ENCODE measurements at regions not wholly inside any gene's neighbourhood (a gene's known extent, or its start where the extent isn't known, plus 50 kb on each side); places are given as distances from the start of the nearest gene placed in this dataset.

- no peak for DNase-seq (ENCODE audit: low spot score)
These were observed 64.2 kb upstream of the NEDD9 start for GRCh38 chr6:11296449-11297375.

DNA sequence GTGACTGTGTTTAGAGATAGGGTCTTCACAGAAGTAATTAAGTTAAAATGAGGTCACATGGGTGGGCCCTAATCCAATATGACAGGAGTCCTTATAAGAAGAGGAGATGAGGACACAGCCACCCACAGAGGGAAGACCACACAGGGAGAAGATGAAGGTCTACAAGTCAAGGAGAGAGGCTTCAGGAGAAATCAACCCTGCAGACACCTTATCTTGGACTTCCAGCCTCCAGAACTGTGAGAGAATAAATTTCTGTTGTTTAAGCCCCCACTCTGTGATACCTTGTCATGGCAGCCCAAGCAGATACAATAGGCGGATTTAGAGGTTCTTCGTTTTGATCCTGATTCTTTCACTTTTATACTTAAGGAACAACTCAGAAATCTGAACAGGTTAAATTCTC is 63.5 kb upstream of the NEDD9 start:
- DNase-seq (ENCODE audit: low spot score) = no peak

DNA sequence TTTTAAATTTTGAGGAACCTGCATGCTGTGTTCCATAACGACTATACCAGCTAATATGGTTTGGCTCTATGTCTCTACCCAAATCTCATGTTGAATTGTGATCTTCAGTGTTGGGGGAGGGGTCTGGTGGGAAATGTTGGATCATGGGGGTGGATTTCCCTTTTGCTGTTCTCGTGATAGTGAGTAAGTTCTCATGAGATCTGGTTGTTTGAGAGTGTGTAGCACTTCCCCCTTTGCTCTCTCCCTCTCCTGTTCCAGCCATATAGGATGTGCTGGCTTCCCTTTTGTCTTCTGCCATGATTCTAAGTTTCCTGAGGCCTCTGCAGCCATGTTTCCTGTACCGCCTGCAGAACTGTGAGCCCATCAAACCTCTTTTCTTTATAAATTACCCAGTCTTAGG is 61.8 kb upstream of the NEDD9 start:
- DNase-seq (ENCODE audit: low spot score) = no peak

- DNase-seq (ENCODE audit: low spot score) = no peak
These were observed 60.2 kb upstream of the NEDD9 start for GRCh38 chr6:11292594-11293236.

DNA sequence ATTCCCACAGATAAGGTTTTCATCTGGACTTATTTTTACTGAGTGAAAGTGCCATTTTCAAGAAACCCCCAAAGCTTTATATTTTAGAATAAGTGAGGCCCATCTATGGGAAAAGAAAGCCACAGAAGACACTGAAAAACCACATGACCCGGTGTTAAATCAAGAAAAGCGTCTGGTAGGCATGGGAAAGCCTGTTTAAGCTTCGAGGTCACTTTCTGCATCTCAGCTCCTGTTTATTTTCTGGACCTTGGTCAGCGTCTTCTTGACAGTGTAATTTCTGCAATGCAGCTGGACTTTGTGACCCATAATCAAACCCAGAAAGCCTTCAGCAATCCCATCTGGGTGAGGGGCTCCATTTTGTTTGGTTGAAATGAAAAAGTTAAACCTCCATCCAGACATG is 59.6 kb upstream of the NEDD9 start:
- DNase-seq (ENCODE audit: low spot score) = no peak

DNA sequence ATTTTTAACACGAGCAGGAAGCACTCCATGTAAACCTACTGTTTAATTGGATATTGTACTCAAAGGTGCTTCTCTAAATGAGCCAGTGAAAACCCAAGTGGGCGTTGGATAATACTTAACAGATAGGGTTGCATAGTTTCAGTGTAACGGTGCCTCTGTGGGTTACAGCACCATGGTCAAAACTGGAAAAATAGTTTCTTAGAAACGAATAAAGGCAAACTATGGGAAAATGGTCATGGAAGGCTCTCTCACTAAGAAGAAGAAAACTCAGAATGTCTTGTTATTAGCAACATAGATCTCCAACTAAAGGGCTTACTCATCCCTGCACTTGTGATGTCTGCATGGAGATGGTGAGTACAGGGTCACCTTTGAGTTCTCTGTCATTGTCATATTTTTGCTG is 59.1 kb upstream of the NEDD9 start:
- DNase-seq (ENCODE audit: low spot score) = no peak

DNA sequence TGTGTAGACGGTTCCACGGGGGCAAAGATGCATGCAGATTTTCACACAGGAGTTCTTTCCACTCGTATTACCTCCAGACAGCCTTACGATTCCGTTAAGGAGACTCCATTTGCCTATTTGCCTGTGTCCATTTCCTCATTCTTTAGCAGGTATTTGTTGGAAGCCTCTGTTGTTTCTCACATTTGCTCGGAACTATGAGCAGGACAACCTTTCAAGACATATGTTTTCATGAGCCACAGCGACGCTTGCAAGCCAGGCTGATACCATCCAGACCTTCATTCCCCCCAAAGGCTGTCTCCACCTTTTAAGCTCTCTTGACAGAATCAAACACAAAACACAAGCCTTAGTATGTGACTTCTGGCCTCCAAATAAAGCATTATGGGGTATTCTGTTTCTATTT is 57.6 kb upstream of the NEDD9 start:
- no peak for DNase-seq (ENCODE audit: low spot score)

- no peak for DNase-seq (ENCODE audit: low spot score)
These were observed 55.6 kb upstream of the NEDD9 start for GRCh38 chr6:11288065-11288464.

GRCh38 chr6:11284996-11285395 is 52.5 kb upstream of the NEDD9 start:
- no peak for DNase-seq (ENCODE audit: low spot score)

DNA sequence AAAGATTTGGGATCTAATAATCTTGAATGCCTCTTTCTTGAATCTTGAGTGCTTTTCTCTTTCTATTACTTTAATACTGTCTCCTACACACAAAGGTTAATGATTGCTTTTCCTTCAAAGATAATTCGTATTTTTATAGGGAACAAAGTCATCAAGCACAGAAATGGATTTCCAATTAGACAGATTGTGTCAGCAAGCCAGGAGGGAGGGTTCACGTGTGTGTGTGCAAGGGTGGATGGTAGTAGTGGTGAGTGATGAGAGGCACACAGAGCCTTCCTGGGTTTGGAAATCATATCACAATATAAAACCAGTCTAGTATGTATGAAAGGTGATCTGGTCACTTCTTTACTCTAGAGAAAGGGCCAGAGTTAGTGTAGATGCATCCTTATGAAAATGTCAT is 51.2 kb upstream of the NEDD9 start:
- no peak for DNase-seq (ENCODE audit: low spot score)

- no peak for DNase-seq (ENCODE audit: low spot score)
These were observed 50.4 kb upstream of the NEDD9 start for GRCh38 chr6:11282875-11283274.

All from ureter (tissue), 1 donor.